Spleen (tissue), 7 donors: ENCODE measurements at regions not wholly inside any gene's neighbourhood (a gene's known extent, or its start where the extent isn't known, plus 50 kb on each side); places are given as distances from the start of the nearest gene placed in this dataset.

ENCODE experiments used
- CTCF ChIP-seq, 11 experiments: fragments of 200-600 bp in 7 of 11; fragments of 450-650 bp in 4 of 11; sonication (generic) in 4 of 11; IDR thresholded peaks in 8 of 11; conservative IDR thresholded peaks in 3 of 11; 1 replicate in 7 of 11; 2 replicates in 4 of 11; pipeline versions ENCODE4 v1.4.0 to v1.8.0; 2016 to 2021; ENCODE audit warnings: antibody characterized with exemption in 11 of 11, inconsistent platforms in 4 of 11, mild to moderate bottlenecking in 1 of 11
- POLR2A ChIP-seq, 3 donors: fragments of 450-650 bp; IDR thresholded peaks; one replicate each; pipeline ENCODE4 v1.5.1; 2017; ENCODE audit warnings: antibody characterized with exemption in 3 of 3, mild to moderate bottlenecking in 1 of 3
- donor health status: DM: no; HTN: no; CAD: no; lungs with moderate emphysema.
- donor health status: DM: no; HTN: no; CAD: no.
- donor health status: DM: no; HTN: no; CAD: no.

GRCh38 chr11:101717619-101718018 is 133.8 kb upstream of the TRPC6 start:
- TF ChIP-seq CTCF (IDR thresholded peaks at IDR 0.05 in 8 of 11, conservative IDR thresholded peaks at IDR 0.05 in 3 of 11) (no peak), POLR2A (IDR thresholded peaks at IDR 0.05) (no peak)
